ENCODE measurements at regions not wholly inside any gene's neighbourhood (a gene's known extent, or its start where the extent isn't known, plus 50 kb on each side); places are given as distances from the start of the nearest gene placed in this dataset.

GRCh38 chr5:58066076-58066475 lies 393.8 kb downstream of the PLK2 start:
- no peaks in the 10 kb centered on the region for H3K36me3 ChIP-seq (ENCODE audit: insufficient read depth, low read length)
- no peaks in the 10 kb centered on the region for H3K9me3 ChIP-seq (ENCODE audit: control insufficient read depth, insufficient read depth, low read length)
- H3K4me1 ChIP-seq (ENCODE audit: insufficient read depth, low read length): no peaks in the 10 kb centered on the region
- no peak overlapping the region for H3K9ac ChIP-seq (ENCODE audit: low read depth, low read length)

GRCh38 chr5:58064801-58065200 lies 395.1 kb downstream of the PLK2 start:
- no peaks in the 10 kb centered on the region for H3K36me3 ChIP-seq (ENCODE audit: insufficient read depth, low read length)
- H3K4me1 ChIP-seq (ENCODE audit: insufficient read depth, low read length): no peaks in the 10 kb centered on the region
- no peak overlapping the region for H3K9ac ChIP-seq (ENCODE audit: low read depth, low read length)

GRCh38 chr5:58060996-58061395 lies 398.9 kb downstream of the PLK2 start:
- H3K36me3 ChIP-seq (ENCODE audit: insufficient read depth, low read length): no peaks in the 10 kb centered on the region
- no peak overlapping the region for H3K9ac ChIP-seq (ENCODE audit: low read depth, low read length)
- H3K9me3 ChIP-seq (ENCODE audit: control insufficient read depth, insufficient read depth, low read length): peaks cover 2% of the 10 kb centered on the region; the same call in 1 of the 2 replicates
- no peaks in the 10 kb centered on the region for H3K4me1 ChIP-seq (ENCODE audit: insufficient read depth, low read length)

More at GRCh38 chr5:58064801-58065200, 395.1 kb downstream of the PLK2 start:
- no peaks in the 10 kb centered on the region for H3K9me3 ChIP-seq (ENCODE audit: control insufficient read depth, insufficient read depth, low read length)

GRCh38 chr5:58057324-58057723 lies 402.6 kb downstream of the PLK2 start:
- no peaks in the 10 kb centered on the region for H3K4me1 ChIP-seq (ENCODE audit: insufficient read depth, low read length)
- no peaks in the 10 kb centered on the region for H3K36me3 ChIP-seq (ENCODE audit: insufficient read depth, low read length)
- H3K9me3 ChIP-seq (ENCODE audit: control insufficient read depth, insufficient read depth, low read length): peaks cover 2% of the 10 kb centered on the region; the same call in 1 of the 2 replicates
- H3K9ac ChIP-seq (ENCODE audit: low read depth, low read length): no peak overlapping the region

- Histone ChIP-seq H3K4me1 (ENCODE audit: insufficient read depth, low read length) (no peaks in the 10 kb centered on the region), H3K9me3 (ENCODE audit: control insufficient read depth, insufficient read depth, low read length) (peaks cover 2% of the 10 kb centered on the region; the same call in 1 of the 2 replicates), H3K9ac (ENCODE audit: low read depth, low read length) (no peak overlapping the region), H3K36me3 (ENCODE audit: insufficient read depth, low read length) (no peaks in the 10 kb centered on the region)
These were observed 403.3 kb downstream of the PLK2 start for GRCh38 chr5:58056546-58056945.

- no peak overlapping the region for H3K9ac ChIP-seq (ENCODE audit: low read depth, low read length)
- H3K9me3 ChIP-seq (ENCODE audit: control insufficient read depth, insufficient read depth, low read length): peaks cover 2% of the 10 kb centered on the region; the same call in 1 of the 2 replicates
- no peaks in the 10 kb centered on the region for H3K36me3 ChIP-seq (ENCODE audit: insufficient read depth, low read length)
- no peaks in the 10 kb centered on the region for H3K4me1 ChIP-seq (ENCODE audit: insufficient read depth, low read length)
These were observed 405.9 kb downstream of the PLK2 start for GRCh38 chr5:58054018-58054417.

- H3K9ac ChIP-seq (ENCODE audit: low read depth, low read length): no peak overlapping the region
- no peaks in the 10 kb centered on the region for H3K4me1 ChIP-seq (ENCODE audit: insufficient read depth, low read length)
These were observed 410.9 kb downstream of the PLK2 start for GRCh38 chr5:58048954-58049353.

GRCh38 chr5:58048185-58048925 lies 411.5 kb downstream of the PLK2 start:
- Histone ChIP-seq H3K36me3 (ENCODE audit: insufficient read depth, low read length) (no peaks in the 10 kb centered on the region), H3K4me1 (ENCODE audit: insufficient read depth, low read length) (no peaks in the 10 kb centered on the region), H3K9ac (ENCODE audit: low read depth, low read length) (no peak overlapping the region), H3K9me3 (ENCODE audit: control insufficient read depth, insufficient read depth, low read length) (no peaks in the 10 kb centered on the region)

More at GRCh38 chr5:58048954-58049353, 410.9 kb downstream of the PLK2 start:
- H3K9me3 ChIP-seq (ENCODE audit: control insufficient read depth, insufficient read depth, low read length): no peaks in the 10 kb centered on the region
- H3K36me3 ChIP-seq (ENCODE audit: insufficient read depth, low read length): no peaks in the 10 kb centered on the region

GRCh38 chr5:58046371-58046770 lies 413.5 kb downstream of the PLK2 start:
- Histone ChIP-seq H3K9ac (ENCODE audit: low read depth, low read length) (no peak overlapping the region), H3K4me1 (ENCODE audit: insufficient read depth, low read length) (no peaks in the 10 kb centered on the region), H3K9me3 (ENCODE audit: control insufficient read depth, insufficient read depth, low read length) (no peaks in the 10 kb centered on the region), H3K36me3 (ENCODE audit: insufficient read depth, low read length) (no peaks in the 10 kb centered on the region)

GRCh38 chr5:58044166-58044565 lies 415.7 kb downstream of the PLK2 start:
- Histone ChIP-seq H3K9me3 (ENCODE audit: control insufficient read depth, insufficient read depth, low read length) (no peaks in the 10 kb centered on the region), H3K4me1 (ENCODE audit: insufficient read depth, low read length) (no peaks in the 10 kb centered on the region), H3K9ac (ENCODE audit: low read depth, low read length) (no peak overlapping the region), H3K36me3 (ENCODE audit: insufficient read depth, low read length) (no peaks in the 10 kb centered on the region)

- Histone ChIP-seq H3K9ac (ENCODE audit: low read depth, low read length) (no peak overlapping the region), H3K36me3 (ENCODE audit: insufficient read depth, low read length) (no peaks in the 10 kb centered on the region), H3K4me1 (ENCODE audit: insufficient read depth, low read length) (no peaks in the 10 kb centered on the region), H3K9me3 (ENCODE audit: control insufficient read depth, insufficient read depth, low read length) (no peaks in the 10 kb centered on the region)
These were observed 416.6 kb downstream of the PLK2 start for GRCh38 chr5:58043032-58043945.

- H3K4me1 ChIP-seq (ENCODE audit: insufficient read depth, low read length): no peaks in the 10 kb centered on the region
- no peaks in the 10 kb centered on the region for H3K36me3 ChIP-seq (ENCODE audit: insufficient read depth, low read length)
- no peak overlapping the region for H3K9ac ChIP-seq (ENCODE audit: low read depth, low read length)
- H3K9me3 ChIP-seq (ENCODE audit: control insufficient read depth, insufficient read depth, low read length): no peaks in the 10 kb centered on the region
These were observed 418.0 kb downstream of the PLK2 start for GRCh38 chr5:58041884-58042283.

GRCh38 chr5:58040846-58041245 lies 419.0 kb downstream of the PLK2 start:
- Histone ChIP-seq H3K9ac (ENCODE audit: low read depth, low read length) (no peak overlapping the region), H3K9me3 (ENCODE audit: control insufficient read depth, insufficient read depth, low read length) (no peaks in the 10 kb centered on the region), H3K36me3 (ENCODE audit: insufficient read depth, low read length) (no peaks in the 10 kb centered on the region), H3K4me1 (ENCODE audit: insufficient read depth, low read length) (no peaks in the 10 kb centered on the region)

GRCh38 chr5:58040044-58040443 lies 419.8 kb downstream of the PLK2 start:
- H3K9ac ChIP-seq (ENCODE audit: low read depth, low read length): no peak overlapping the region
- no peaks in the 10 kb centered on the region for H3K36me3 ChIP-seq (ENCODE audit: insufficient read depth, low read length)
- H3K9me3 ChIP-seq (ENCODE audit: control insufficient read depth, insufficient read depth, low read length): no peaks in the 10 kb centered on the region
- H3K4me1 ChIP-seq (ENCODE audit: insufficient read depth, low read length): no peaks in the 10 kb centered on the region

- no peaks in the 10 kb centered on the region for H3K36me3 ChIP-seq (ENCODE audit: insufficient read depth, low read length)
- no peaks in the 10 kb centered on the region for H3K9me3 ChIP-seq (ENCODE audit: control insufficient read depth, insufficient read depth, low read length)
- no peaks in the 10 kb centered on the region for H3K4me1 ChIP-seq (ENCODE audit: insufficient read depth, low read length)
- H3K9ac ChIP-seq (ENCODE audit: low read depth, low read length): no peak overlapping the region
These were observed 422.0 kb downstream of the PLK2 start for GRCh38 chr5:58037899-58038298.

Data from ES-I3 (cell line).